Neutrophil (primary cell): ENCODE measurements at regions not wholly inside any gene's neighbourhood (a gene's known extent, or its start where the extent isn't known, plus 50 kb on each side); places are given as distances from the start of the nearest gene placed in this dataset.

Source experiments
- H3K27ac ChIP-seq: fragments of 200-600 bp; sonication (generic); 2 replicates; pipeline ENCODE4 v1.5.1; 2016; ENCODE audit warnings: mild to moderate bottlenecking, moderate library complexity
- H3K27me3 ChIP-seq: fragments of 200-600 bp; sonication (generic); 2 replicates; pipeline ENCODE4 v1.6.0; 2016; ENCODE audit warnings: mild to moderate bottlenecking
- H3K36me3 ChIP-seq: fragments of 200-600 bp; sonication (generic); 2 replicates; pipeline ENCODE4 v1.5.1; 2017
- H3K4me1 ChIP-seq, 2 experiments: fragments of 200-600 bp in 1 of 2; sonication (generic) in 1 of 2; 1 replicate in 1 of 2; 2 replicates in 1 of 2; pipeline versions ENCODE4 v1.5.1 to v1.6.1; 2013 to 2016; ENCODE audit warnings: low read depth in 1 of 2, low read length in 1 of 2, mild to moderate bottlenecking in 1 of 2, moderate library complexity in 1 of 2; ENCODE audit not compliant: control insufficient read depth in 1 of 2, insufficient read depth in 1 of 2
- H3K4me3 ChIP-seq, 2 experiments: fragments of 200-600 bp in 1 of 2; sonication (generic) in 1 of 2; 1 replicate in 1 of 2; 2 replicates in 1 of 2; pipeline ENCODE4 v1.5.1; 2013 to 2016; ENCODE audit warnings: low read depth in 1 of 2, low read length in 1 of 2, mild to moderate bottlenecking in 1 of 2, moderate library complexity in 1 of 2
- H3K9me3 ChIP-seq: fragments of 200-600 bp; sonication (generic); 2 replicates; pipeline ENCODE4 v1.5.1; 2016
- CTCF ChIP-seq: fragments of 200-600 bp; sonication (generic); IDR thresholded peaks from 2 replicates; pipeline ENCODE4 v1.5.1; 2016; ENCODE audit warnings: antibody characterized with exemption

- no peaks in the 10 kb centered on the region for H3K4me1 ChIP-seq
- H3K9me3 ChIP-seq: no peaks in the 10 kb centered on the region
- no peaks in the 10 kb centered on the region for H3K27me3 ChIP-seq
- TF ChIP-seq CTCF: no peak
- no peak overlapping the region for H3K27ac ChIP-seq
- no peak overlapping the region for H3K4me3 ChIP-seq
- H3K36me3 ChIP-seq: no peaks in the 10 kb centered on the region
Observed at GRCh38 chr14:98242903-98243302, 1029.1 kb downstream of the BCL11B start.

- H3K9me3 ChIP-seq: no peaks in the 10 kb centered on the region
- no peak overlapping the region for H3K27ac ChIP-seq
- TF ChIP-seq CTCF: no peak
- no peaks in the 10 kb centered on the region for H3K4me1 ChIP-seq
- no peak overlapping the region for H3K4me3 ChIP-seq
- no peaks in the 10 kb centered on the region for H3K27me3 ChIP-seq
- no peaks in the 10 kb centered on the region for H3K36me3 ChIP-seq
Observed at GRCh38 chr14:98243332-98243731, 1028.7 kb downstream of the BCL11B start.

- H3K4me1 ChIP-seq: no peaks in the 10 kb centered on the region
- H3K27me3 ChIP-seq: no peaks in the 10 kb centered on the region
- no peaks in the 10 kb centered on the region for H3K9me3 ChIP-seq
- no peak overlapping the region for H3K27ac ChIP-seq
- TF ChIP-seq CTCF: no peak
- H3K36me3 ChIP-seq: no peaks in the 10 kb centered on the region
- no peak overlapping the region for H3K4me3 ChIP-seq
Observed at GRCh38 chr14:98244162-98244948, 1027.6 kb downstream of the BCL11B start.

GRCh38 chr14:98244966-98245569 lies 1026.9 kb downstream of the BCL11B start:
- no peaks in the 10 kb centered on the region for H3K9me3 ChIP-seq
- H3K27me3 ChIP-seq: no peaks in the 10 kb centered on the region
- no peaks in the 10 kb centered on the region for H3K36me3 ChIP-seq
- no peak overlapping the region for H3K4me3 ChIP-seq
- H3K27ac ChIP-seq: no peak overlapping the region
- no peak for TF ChIP-seq CTCF
- H3K4me1 ChIP-seq: no peaks in the 10 kb centered on the region

- Histone ChIP-seq H3K4me1 (no peaks in the 10 kb centered on the region), H3K36me3 (no peaks in the 10 kb centered on the region), H3K4me3 (no peak overlapping the region), H3K27me3 (no peaks in the 10 kb centered on the region), H3K27ac (no peak overlapping the region), H3K9me3 (no peaks in the 10 kb centered on the region)
- TF ChIP-seq CTCF: no peak
Observed at GRCh38 chr14:98249057-98249456, 1022.9 kb downstream of the BCL11B start.
